GM12878 (cell line): ENCODE measurements at regions not wholly inside any gene's neighbourhood (a gene's known extent, or its start where the extent isn't known, plus 50 kb on each side); places are given as distances from the start of the nearest gene placed in this dataset.

Source experiments
- ATAC-seq: fragments of 200-7000 bp; cut with Tn5 transposase; 3 replicates; pipeline ENCODE4 v1.9.1; 2020; ENCODE audit warnings: mild to moderate bottlenecking, moderate library complexity
- BruUV-seq: library from RNA; stranded (reverse); fragments of 400-500 nt; replicated peaks from 2 replicates; lab custom pipeline; 2021; lab: Mats Ljungman, UMichigan
- CTCF ChIA-PET: fragments of 300-600 bp; sonication (Branson Sonifier 250); formaldehyde crosslinking; extraction: SDS; loops from one replicate; lab custom pipeline; 2021; ENCODE audit warnings: inconsistent platforms; lab: Yijun Ruan, JAX
- POLR2A ChIA-PET: fragments of 350-600 bp; formaldehyde crosslinking; extraction: SDS; loops from one replicate; lab custom pipeline; 2021; ENCODE audit warnings: inconsistent platforms; lab: Charles Lee
- RAD21 ChIA-PET: fragments of 300-600 bp; sonication (Branson Sonifier 250); formaldehyde crosslinking; loops from one replicate; lab custom pipeline; 2023; ENCODE audit warnings: antibody characterized with exemption; ENCODE audit not compliant: unreplicated experiment; lab: Charles Lee
- SMC1A ChIA-PET: fragments of 300-600 bp; sonication (Branson Sonifier 250); formaldehyde crosslinking; loops from one replicate; lab custom pipeline; 2023; ENCODE audit not compliant: unreplicated experiment, uncharacterized antibody; lab: Charles Lee
- DNase-seq: peaks from one replicate; pipeline ENCODE4 v3.0.0-alpha.2; 2011; ENCODE audit warnings: low read depth, low spot score
- FAIRE-seq: peaks from 3 replicates; lab custom pipeline; 2011; peaks lifted over from hg19 to GRCh38; lab: Jason Lieb, UNC
- H2AFZ ChIP-seq: 2 replicates; pipeline ENCODE4 v1.6.0; 2011; ENCODE audit warnings: low read depth, low read length, control low read depth; ENCODE audit not compliant: control insufficient read depth
- H3K27ac ChIP-seq: 2 replicates; pipeline ENCODE4 v1.5.1; 2011; ENCODE audit warnings: control low read depth; ENCODE audit not compliant: control insufficient read depth, insufficient read depth
- H3K27me3 ChIP-seq, 2 experiments: replicated peaks in 1 of 2; 2 replicates each; pipeline versions ENCODE4 v1.6.0 to v1.6.1; 2011; ENCODE audit warnings: low read length in 1 of 2; ENCODE audit not compliant: control insufficient read depth in 2 of 2, insufficient read depth in 2 of 2
- H3K36me3 ChIP-seq, 2 experiments: 2 replicates each; pipeline ENCODE4 v1.5.1; 2011; ENCODE audit warnings: low read length in 1 of 2; ENCODE audit not compliant: control insufficient read depth in 2 of 2, insufficient read depth in 2 of 2
- H3K4me1 ChIP-seq: 2 replicates; pipeline ENCODE4 v1.6.1; 2011; ENCODE audit warnings: mild to moderate bottlenecking, low read length, moderate library complexity, mixed read lengths; ENCODE audit not compliant: control insufficient read depth, insufficient read depth
- H3K4me2 ChIP-seq: 2 replicates; pipeline ENCODE4 v1.6.0; 2011; ENCODE audit warnings: control low read depth; ENCODE audit not compliant: control insufficient read depth, insufficient read depth
- H3K4me3 ChIP-seq: fragments of 200-600 bp; sonication (generic); 2 replicates; pipeline ENCODE4 v1.5.1; 2016
- H3K79me2 ChIP-seq: 2 replicates; pipeline ENCODE4 v1.6.0; 2011; ENCODE audit warnings: low read length; ENCODE audit not compliant: control insufficient read depth, insufficient read depth
- H3K9ac ChIP-seq: 2 replicates; pipeline ENCODE4 v1.8.0; 2011; ENCODE audit warnings: low read length, control low read depth, mixed read lengths; ENCODE audit not compliant: control insufficient read depth, insufficient read depth
- H3K9me3 ChIP-seq: replicated peaks from 3 replicates; pipeline ENCODE4 v1.5.1; 2011; ENCODE audit warnings: mild to moderate bottlenecking, low read length; ENCODE audit not compliant: control insufficient read depth, insufficient read depth
- H4K20me1 ChIP-seq: 2 replicates; pipeline ENCODE4 v1.6.0; 2011; ENCODE audit not compliant: control insufficient read depth, insufficient read depth
- BCL3 ChIP-seq: IDR thresholded peaks from 2 replicates; pipeline ENCODE4 v1.6.1; 2011; ENCODE audit warnings: borderline replicate concordance, low read depth, mild to moderate bottlenecking, moderate library complexity, low read length; ENCODE audit not compliant: insufficient read depth, poor library complexity, severe bottlenecking
- CBX3 ChIP-seq: fragments of 200-600 bp; sonication (generic); IDR thresholded peaks from 2 replicates; pipeline ENCODE4 v1.6.1; 2016; ENCODE audit warnings: low read depth, borderline replicate concordance
- POLR2A ChIP-seq: IDR thresholded peaks from 2 replicates; pipeline ENCODE4 v1.6.1; 2011; ENCODE audit warnings: low read depth, mild to moderate bottlenecking, low read length
- ZBED1 ChIP-seq: IDR thresholded peaks from 2 replicates; pipeline ENCODE4 v1.6.1; 2016; ENCODE audit warnings: borderline replicate concordance
- ZBTB11 ChIP-seq: fragments of 450-650 bp; formaldehyde crosslinking; IDR thresholded peaks from 2 replicates; pipeline ENCODE4 v1.5.0; 2022; ENCODE audit warnings: mild to moderate bottlenecking, missing genetic modification characterization
- WGBS: methylation state at CpG from one replicate; pipeline ENCODE4 v1.1.6; 2016; ENCODE audit warnings: low lambda C conversion rate; ENCODE audit not compliant: insufficient replicate concordance, insufficient coverage; ENCODE audit errors: missing lambda C conversion rate; 5-methylcytosine and 5-hydroxymethylcytosine counted together
- in situ Hi-C: fragments of 300-500 bp; cut with MboI; formaldehyde crosslinking; loops from 9 replicates; pipeline ENCODE4 v1.14.3; 2018; ENCODE audit warnings: mixed read lengths
- intact Hi-C: fragments of 100-400 bp; cut with micrococcal nuclease; formaldehyde crosslinking; loops from one replicate; pipeline ENCODE4 v1.14.2; 2022; ENCODE audit not compliant: unreplicated experiment

GRCh38 chr6:96276305-96276704 is 245.3 kb upstream of the UFL1 start:
- intact Hi-C loops (no loop called here), in situ Hi-C loops (no loop called here)
- BruUV-seq, result no TSS peak
- Histone ChIP-seq H3K4me1 (no peaks in the 10 kb centered on the region), H3K9ac (no peak overlapping the region), H3K27me3 (no peaks in the 10 kb centered on the region), H2AFZ (no peak overlapping the region), H3K36me3 (no peaks in the 10 kb centered on the region), H4K20me1 (no peaks in the 10 kb centered on the region), H3K79me2 (no peaks in the 10 kb centered on the region), H3K4me3 (no peak overlapping the region), H3K27ac (no peak overlapping the region), H3K4me2 (no peak overlapping the region), H3K9me3 (no peaks in the 10 kb centered on the region)
- DNase-seq (no peak), FAIRE-seq (no peak), ATAC-seq (no peak)
- ChIA-PET CTCF (no interaction called here), POLR2A (no interaction called here), RAD21 (no interaction called here), SMC1A (no interaction called here)
- TF ChIP-seq BCL3 (no peak), ZBED1 (no peak), CBX3 (no peak), POLR2A (no peak), ZBTB11 (CRISPR knock-in tag) (no peak)
- WGBS, result 61% methylated on average over 2 of the region's 2 CpGs
